ENCODE measurements at regions not wholly inside any gene's neighbourhood (a gene's known extent, or its start where the extent isn't known, plus 50 kb on each side); places are given as distances from the start of the nearest gene placed in this dataset.

DNA sequence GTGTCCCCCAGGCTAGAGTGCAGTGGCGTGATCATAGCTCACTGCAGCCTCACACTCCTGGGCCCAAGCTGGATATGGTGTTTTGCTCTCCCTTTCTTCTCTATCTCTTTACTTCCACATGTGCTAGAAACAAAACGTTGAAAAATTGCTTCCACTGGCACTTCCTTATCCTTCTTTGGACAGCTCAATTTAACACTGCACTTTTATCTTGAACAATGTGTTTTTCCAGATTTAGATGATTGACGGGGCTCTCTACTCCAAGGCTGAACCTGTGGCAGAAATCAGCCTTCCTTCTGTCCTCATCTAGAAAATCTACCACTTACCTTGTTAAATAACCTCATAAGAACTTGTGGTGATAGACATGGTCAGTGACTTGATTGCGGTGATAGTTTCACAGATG, 165.1 kb downstream of the DAD1 start:
- TF ChIP-seq, protein P1, sequence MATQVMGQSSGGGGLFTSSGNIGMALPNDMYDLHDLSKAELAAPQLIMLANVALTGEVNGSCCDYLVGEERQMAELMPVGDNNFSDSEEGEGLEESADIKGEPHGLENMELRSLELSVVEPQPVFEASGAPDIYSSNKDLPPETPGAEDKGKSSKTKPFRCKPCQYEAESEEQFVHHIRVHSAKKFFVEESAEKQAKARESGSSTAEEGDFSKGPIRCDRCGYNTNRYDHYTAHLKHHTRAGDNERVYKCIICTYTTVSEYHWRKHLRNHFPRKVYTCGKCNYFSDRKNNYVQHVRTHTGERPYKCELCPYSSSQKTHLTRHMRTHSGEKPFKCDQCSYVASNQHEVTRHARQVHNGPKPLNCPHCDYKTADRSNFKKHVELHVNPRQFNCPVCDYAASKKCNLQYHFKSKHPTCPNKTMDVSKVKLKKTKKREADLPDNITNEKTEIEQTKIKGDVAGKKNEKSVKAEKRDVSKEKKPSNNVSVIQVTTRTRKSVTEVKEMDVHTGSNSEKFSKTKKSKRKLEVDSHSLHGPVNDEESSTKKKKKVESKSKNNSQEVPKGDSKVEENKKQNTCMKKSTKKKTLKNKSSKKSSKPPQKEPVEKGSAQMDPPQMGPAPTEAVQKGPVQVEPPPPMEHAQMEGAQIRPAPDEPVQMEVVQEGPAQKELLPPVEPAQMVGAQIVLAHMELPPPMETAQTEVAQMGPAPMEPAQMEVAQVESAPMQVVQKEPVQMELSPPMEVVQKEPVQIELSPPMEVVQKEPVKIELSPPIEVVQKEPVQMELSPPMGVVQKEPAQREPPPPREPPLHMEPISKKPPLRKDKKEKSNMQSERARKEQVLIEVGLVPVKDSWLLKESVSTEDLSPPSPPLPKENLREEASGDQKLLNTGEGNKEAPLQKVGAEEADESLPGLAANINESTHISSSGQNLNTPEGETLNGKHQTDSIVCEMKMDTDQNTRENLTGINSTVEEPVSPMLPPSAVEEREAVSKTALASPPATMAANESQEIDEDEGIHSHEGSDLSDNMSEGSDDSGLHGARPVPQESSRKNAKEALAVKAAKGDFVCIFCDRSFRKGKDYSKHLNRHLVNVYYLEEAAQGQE (IDR thresholded peaks at IDR 0.05; ENCODE audit: insufficient read depth in 1 of 2, low read depth in 2 of 2, low read length in 1 of 2) = no peak
- TF ChIP-seq, protein P2, sequence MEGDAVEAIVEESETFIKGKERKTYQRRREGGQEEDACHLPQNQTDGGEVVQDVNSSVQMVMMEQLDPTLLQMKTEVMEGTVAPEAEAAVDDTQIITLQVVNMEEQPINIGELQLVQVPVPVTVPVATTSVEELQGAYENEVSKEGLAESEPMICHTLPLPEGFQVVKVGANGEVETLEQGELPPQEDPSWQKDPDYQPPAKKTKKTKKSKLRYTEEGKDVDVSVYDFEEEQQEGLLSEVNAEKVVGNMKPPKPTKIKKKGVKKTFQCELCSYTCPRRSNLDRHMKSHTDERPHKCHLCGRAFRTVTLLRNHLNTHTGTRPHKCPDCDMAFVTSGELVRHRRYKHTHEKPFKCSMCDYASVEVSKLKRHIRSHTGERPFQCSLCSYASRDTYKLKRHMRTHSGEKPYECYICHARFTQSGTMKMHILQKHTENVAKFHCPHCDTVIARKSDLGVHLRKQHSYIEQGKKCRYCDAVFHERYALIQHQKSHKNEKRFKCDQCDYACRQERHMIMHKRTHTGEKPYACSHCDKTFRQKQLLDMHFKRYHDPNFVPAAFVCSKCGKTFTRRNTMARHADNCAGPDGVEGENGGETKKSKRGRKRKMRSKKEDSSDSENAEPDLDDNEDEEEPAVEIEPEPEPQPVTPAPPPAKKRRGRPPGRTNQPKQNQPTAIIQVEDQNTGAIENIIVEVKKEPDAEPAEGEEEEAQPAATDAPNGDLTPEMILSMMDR (IDR thresholded peaks at IDR 0.05) = no peak
- TF ChIP-seq POLR2AphosphoS5 (IDR thresholded peaks at IDR 0.05; ENCODE audit: low read depth, low read length) = no peak
